MM.1S (cell line): ENCODE measurements at regions not wholly inside any gene's neighbourhood (a gene's known extent, or its start where the extent isn't known, plus 50 kb on each side); places are given as distances from the start of the nearest gene placed in this dataset.

Source experiments
- EZH2 ChIP-seq: fragments of 300-600 bp; sonication (generic); optimal IDR thresholded peaks from 2 replicates; pipeline ENCODE3; 2017; ENCODE audit warnings: low read depth, mild to moderate bottlenecking, antibody characterized with exemption, low read length, mixed read lengths
- TF ChIP-seq, protein P1 (sequence below): fragments of 300-600 bp; sonication (generic); IDR thresholded peaks from 2 replicates; pipeline ENCODE4 v1.5.1; 2016; ENCODE audit warnings: antibody characterized with exemption, low read length, mixed read lengths

DNA sequence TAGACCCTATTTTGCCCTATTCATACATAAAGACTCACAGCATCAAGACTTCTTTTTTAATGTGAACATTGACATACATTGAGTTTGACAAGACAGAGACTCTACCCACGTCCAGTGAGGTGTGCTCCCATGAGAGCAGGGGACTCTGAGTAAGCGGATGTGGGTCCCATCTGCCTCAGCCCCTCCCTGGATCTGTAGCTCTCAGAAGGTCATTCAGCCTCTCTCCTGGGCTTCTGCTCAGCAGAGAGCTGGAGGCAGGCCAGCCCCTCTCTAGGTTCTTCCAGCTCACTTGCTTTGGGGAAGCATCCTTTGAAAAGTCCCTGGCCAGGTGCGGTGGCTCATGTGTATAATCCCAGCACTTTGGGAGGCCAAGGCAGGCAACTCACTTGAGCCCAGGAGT is 146.9 kb upstream of the ZMIZ1 start:
- TF ChIP-seq, protein P1, sequence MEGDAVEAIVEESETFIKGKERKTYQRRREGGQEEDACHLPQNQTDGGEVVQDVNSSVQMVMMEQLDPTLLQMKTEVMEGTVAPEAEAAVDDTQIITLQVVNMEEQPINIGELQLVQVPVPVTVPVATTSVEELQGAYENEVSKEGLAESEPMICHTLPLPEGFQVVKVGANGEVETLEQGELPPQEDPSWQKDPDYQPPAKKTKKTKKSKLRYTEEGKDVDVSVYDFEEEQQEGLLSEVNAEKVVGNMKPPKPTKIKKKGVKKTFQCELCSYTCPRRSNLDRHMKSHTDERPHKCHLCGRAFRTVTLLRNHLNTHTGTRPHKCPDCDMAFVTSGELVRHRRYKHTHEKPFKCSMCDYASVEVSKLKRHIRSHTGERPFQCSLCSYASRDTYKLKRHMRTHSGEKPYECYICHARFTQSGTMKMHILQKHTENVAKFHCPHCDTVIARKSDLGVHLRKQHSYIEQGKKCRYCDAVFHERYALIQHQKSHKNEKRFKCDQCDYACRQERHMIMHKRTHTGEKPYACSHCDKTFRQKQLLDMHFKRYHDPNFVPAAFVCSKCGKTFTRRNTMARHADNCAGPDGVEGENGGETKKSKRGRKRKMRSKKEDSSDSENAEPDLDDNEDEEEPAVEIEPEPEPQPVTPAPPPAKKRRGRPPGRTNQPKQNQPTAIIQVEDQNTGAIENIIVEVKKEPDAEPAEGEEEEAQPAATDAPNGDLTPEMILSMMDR: no peak
- TF ChIP-seq EZH2: no peak
